Glomerular visceral epithelial cell (primary cell): ENCODE measurements at regions not wholly inside any gene's neighbourhood (a gene's known extent, or its start where the extent isn't known, plus 50 kb on each side); places are given as distances from the start of the nearest gene placed in this dataset.

Source experiments
- DNase-seq: peaks from one replicate; pipeline ENCODE4 v3.0.0-alpha.2; 2016; ENCODE audit errors: extremely low spot score

DNA sequence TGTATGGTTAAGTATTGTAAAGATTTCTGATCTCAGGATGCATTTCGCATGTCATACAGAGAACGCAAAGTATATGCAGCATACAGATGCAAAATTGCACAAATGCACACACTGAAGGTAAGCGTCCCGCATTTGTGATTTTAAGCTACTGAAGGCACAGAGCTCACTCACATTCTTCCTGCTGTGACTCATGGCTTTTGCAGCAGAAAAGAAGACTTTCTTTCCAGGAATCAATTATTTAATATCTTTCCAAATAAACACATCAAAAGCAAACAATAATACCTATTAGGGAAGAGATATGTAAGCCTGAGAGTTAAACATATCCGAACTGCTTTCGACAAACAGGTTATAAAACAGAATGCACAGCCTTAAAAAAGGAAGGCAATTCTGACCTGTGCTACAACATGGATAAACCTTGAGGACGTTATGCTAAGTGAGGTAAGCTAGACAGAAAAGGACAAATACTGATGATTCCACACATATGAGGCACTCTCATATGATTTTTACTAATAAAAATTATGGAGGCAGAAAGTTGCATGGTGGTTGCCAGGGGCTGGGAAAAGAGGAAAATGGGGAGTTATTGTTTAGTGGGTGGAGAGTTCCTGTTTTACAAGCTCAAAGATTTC lies 109.0 kb downstream of the TFAP2A start:
- no peak for DNase-seq

DNA sequence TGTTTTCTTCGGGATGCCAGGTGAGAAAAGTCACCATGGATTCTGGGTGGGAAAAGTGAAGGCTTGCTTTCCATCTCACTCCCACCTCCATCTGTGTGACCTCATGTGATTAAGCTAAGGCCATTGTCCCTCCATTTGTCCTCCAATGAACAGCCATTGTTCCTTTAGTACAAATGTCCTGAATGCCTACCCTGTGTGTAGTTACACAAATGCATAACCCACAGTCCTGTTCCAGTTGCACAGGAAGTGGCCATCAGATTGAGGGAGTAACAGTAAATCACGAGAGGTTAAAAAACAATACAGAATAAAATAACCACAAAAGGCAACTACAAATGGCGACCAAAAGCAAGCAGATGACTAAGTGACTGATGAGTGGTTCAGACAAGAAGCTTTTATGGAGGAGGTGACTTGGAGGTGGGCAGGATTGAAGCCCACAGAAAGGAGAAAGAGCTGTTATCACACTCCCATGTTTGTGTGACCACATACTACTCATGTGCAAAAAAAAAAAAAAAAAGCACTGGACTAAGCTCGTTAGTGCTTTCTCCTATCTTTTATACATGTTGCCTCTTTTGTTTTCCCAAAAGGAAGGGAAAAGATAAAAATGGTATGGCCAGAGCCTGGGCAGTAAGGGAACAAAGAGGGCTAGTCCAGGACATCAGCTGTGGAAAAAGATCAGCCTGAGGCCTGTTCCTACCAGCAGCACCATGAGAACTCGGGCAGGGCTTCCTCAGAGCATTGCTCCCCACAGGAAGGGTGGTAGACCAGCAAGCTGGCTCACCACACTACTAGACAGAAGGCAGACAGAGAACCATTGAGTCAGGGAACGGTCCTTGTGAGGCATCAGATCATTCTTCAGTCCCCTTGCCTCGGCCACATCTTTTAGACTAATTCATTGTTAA lies 111.0 kb downstream of the TFAP2A start:
- no peak for DNase-seq

DNA sequence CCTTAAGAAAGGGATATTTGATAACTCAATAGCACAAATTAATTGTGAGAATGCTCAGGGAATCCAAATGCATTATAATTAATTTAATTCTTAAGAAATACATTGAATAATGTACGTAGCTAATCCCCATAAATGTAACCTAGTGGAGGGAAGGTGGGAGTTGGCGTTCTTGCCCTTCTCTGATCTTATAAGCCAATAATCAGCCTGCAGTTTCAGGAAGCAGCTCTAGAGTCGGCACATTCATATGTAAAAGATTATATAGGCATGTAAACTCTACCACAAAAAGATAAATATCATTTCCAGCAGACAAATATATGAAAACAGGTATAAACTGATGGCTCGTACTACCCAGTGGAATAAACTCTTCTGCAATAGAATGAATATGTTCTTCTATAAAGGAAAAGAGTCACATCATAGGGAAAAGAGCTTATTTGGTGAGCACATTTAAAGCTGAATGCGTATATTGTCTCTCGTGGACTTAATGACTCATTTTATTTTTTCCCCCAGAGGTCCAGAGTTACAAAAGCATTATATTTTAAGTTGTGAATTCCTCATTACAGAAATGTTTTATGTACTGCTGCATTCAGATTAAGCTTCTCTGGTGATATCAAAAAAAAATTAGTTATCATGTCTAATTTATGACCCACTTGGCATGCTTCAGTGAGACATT lies 112.2 kb downstream of the TFAP2A start:
- no peak for DNase-seq

DNA sequence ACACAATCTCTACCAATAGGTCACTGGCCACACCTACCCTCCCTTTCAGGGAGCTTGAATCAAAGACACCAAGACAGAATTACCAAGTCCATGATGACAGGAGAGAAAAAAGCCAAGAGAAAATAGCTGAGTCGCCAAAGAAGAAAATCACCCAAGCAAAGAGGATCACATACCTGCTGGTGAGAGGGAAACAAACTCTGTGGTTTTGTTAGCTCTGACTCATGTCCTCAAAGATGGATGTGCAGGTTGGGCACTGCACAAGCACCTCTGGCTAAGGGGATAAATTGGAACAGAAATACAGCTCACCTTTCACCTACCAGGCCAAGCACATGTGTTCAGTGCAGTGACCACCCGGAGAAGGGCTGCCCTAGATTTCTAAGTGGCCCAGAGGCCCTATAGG lies 114.8 kb downstream of the TFAP2A start:
- peak; percentile 70 for DNase-seq

DNA sequence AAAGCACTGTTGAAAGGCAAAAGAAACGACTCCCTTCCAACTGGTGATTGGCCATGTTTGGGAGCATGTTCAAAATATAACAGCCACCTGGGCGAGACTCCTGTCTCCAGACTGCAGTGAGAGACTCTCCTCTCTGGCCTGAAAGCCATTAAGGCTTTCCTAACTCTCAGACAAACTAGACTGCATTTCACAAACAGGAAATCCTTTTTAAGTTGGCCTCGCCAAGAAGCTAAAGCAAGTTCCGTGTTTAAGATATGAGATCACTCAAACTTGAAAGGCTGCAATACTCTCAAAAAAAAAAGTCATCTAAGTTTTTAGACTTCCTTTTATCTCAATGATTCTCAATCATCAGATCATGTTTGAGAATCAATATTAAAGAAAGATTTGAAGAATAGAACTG lies 117.0 kb downstream of the TFAP2A start:
- no peak for DNase-seq

DNA sequence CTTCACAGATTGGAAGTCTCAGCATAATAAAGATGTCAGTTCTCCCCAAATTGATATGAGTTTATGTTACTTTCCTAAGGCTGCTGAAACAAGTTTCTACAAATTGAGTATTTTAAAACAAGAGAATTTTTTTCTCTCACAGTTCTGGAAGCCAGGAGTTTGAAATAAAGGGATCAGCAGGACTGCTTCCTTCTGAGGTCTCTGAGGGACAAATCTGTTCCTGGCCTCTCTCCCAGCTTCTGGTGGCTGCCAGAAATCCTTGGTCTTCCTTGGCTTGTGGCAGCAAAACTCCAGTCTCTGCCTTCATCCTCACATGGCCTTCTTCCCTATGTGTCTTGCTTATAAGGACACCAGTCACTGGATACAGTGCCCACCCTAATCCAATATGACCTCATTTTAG lies 136.1 kb downstream of the TFAP2A start:
- DNase-seq, result no peak

DNA sequence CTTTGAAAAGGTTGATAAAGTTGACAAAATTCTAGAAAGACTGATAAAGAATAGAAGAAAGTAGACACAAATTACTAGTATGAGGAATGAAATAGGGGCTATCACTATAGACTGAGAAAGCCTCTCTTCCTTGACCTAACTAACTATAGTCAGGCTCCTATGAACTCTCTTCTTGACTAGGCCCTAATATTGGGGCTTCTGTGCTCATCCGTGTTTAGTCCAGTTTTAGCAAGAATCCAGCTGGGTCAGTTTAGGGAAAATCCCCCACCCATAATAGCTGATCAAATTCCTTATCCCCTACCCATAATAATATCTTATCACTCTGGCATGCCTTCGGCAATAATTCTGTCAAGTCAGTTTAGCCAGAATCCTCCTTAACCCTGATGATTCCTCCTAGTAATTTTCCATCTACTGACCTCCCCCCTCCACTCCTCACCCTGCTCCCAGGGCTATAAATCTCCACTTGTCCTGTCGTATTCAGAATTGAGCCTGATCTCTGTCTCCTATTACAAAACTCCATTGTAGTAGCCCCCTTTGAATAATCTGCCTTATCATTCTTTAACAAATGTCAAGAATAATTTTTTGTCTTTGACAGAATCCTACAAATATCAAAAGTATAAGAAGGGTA lies 138.1 kb downstream of the TFAP2A start:
- no peak for DNase-seq

DNA sequence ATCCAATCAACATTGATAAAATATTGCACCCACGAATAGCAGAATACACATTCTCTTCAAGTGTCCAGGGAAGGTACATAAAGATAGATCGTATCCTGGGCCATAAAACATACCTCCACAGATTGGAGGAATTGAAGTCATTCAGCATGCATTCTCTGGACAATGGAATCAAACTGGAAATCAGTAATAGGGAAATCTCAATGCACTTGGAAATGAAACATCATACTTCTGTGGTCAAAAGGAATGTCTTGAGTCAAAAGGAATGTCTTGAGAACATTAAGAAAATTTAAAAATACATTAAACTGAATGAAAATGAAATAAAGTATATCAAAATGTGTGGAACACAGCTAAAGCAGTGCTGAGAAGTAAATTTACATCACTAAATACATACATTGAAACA lies 138.8 kb downstream of the TFAP2A start:
- DNase-seq, result peak; percentile 56

DNA sequence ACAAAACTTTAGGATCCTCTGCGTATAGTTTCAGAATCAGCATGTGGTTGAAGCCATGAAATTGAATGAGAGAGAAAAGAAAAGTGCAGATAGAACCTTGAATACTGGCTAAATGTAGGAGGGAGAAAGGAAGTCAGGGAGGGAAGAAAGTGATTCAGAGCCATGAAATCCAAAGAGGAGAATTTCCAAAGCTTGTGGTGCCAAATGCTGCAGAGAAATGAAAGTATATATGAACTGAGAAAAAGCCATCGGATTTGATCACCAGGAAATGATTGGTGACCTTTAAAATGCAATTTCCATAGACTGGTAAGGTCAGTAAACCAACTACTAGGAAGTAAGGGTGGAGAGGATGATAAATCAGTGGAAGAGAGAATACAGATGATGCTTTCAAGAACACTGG lies 142.3 kb downstream of the TFAP2A start:
- DNase-seq, result peak; percentile 7

DNA sequence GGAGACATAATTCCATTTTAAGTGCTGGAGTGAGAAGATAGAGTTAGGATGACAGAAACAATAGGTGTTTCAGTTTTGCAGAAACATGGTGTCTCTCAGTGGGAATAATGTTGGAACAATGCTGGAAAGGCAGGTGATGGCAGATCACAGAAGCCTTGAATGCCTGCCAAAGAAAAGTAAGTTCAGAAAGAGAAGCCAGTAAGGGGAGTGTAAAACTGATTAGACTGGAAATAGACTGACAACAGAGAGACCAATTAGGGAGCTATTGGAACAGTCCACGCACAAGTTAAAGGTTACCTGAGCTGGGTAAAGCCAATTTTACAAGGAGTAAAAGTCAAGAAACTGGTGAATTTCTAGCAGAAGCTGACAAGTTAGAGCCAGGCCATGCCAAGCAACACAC lies 142.9 kb downstream of the TFAP2A start:
- no peak for DNase-seq

DNA sequence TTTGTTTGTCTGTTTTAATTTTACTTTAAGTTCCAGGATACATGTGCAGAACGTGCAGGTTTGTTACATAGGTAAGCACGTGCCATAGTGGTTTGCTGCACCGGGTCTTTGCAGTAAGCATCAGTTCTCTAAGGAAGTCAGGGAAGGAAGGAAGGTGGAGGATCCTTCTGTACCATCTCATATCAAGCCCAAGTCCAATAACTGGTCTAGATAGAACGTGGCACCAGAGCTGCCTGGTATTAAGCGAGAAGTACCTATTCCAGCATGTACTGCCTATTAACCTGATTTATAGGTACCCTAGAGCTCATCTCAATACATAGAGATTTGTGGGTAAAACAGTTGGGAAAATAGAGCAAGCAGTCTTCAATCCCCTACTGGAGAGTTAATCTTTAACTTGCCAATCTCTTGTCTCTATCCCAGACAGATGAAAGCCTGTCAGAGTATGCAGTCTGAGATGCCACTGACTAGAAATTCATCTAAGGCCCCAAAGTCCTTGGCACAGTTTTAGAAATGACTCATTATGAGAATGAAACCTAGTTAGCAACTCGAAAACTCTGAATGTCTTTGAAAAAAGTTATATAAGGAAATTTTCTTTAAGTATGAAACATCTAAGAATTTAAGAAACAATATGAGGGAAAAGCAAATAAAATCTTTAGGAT lies 144.9 kb downstream of the TFAP2A start:
- DNase-seq, result peak; percentile 82

DNA sequence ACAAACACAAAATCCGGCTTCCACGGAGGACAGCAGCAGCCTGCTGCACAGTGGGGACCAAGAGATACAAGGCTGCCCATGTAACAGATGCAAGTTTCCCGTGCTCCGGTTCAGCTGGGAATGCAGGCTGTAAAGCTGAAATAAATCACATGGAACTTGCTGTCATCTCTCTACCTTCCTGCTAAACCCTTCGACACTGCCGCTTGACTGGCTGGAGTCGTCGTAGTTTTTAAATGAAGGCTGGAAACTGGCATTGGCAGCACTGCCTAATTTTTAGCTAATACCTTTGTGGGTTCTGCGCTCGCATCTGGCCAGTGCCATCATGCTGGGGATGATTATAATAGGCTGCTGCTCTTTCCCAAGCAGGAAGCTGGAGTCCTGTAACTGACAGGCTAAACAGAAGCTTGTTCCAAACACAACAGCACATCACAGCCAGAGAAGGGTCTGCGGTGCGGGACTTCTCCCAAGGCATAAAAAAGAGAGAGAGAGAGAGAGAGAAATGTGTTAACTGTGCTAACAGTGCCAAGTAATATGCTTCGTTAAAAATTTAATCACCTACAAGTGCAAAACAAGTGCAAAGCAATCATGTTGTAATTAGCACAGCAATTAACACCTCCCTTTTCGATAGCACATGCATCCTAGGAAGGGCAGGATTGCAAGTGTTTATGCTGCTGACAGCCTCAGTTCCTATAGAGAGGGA lies 146.1 kb downstream of the TFAP2A start:
- DNase-seq, result no peak

DNA sequence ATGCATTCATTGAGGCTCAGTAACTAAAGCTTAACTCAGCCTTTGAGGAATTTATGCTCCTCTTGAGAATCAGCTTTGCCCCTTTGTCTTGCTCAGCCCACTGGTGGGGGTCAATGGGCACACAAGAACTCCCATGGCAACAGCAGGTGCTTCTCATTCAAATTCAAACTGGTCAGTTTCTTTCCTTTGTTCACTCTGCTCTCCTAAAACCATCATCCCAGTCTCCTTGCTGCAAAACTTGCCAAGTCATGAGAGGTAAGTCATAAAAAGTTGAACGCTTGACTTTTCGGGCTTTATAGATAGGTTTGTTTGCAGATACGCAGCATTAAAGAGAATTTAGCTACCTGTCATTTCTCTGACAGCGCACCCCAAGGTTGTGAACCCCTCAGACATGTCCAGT lies 146.8 kb downstream of the TFAP2A start:
- no peak for DNase-seq

DNA sequence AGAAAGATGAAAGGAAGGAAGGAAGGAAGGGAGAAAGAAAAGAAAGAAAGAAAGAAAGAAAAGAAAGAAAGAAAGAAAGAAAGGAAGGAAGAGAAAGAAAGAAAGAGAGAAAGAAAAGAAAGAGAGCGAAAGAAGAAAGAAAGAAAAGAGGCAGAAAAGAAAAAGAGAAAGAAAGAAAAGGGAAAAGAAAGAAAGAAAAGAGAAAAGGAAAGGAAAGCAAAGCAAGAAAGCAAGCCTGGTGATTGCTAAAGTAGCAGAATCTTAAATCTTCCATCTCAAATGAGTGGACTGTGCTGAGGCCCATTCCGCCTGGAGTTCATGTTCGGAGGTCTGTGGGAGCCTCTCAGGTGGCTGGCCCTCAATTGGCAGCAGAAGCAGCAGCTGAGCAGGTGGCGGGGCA lies 148.4 kb downstream of the TFAP2A start:
- no peak for DNase-seq

DNA sequence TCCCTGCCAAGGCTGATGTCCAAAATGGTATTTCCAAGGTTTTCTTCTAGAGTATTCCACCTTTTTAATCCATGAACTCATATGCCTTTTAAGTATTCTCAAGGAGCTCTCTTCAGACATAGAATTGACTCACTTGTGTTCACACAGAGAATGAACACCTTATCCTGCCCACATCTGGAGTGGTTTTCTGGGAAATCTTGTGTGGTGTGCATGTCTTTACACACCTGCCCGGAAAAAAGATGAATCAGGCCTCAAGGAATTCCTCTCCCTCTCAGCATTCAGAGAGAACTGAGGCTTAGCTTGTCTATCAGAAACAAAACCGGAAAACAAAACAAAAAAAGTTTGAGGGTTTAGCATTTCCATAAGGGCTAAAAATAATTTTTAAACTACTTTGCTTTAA lies 148.8 kb downstream of the TFAP2A start:
- no peak for DNase-seq

DNA sequence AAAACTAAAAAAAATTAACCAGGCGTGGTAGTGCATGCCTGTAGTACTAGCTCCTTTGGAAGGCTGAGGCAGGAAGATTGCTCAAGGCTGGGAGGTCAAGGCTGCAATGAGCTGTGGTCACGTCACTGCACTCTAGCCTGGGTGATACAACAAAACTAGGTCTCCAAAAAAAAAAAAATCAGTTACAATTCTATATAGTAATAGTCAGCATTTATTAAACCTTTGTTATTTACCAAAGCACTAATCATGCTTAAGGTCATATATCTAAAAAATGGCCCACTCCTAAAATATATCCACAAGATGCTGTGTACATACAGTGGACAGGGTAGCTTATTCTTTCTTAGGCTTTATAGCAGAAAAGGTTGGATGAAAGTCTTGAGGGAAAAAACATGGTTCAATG lies 152.4 kb downstream of the TFAP2A start:
- no peak for DNase-seq

DNA sequence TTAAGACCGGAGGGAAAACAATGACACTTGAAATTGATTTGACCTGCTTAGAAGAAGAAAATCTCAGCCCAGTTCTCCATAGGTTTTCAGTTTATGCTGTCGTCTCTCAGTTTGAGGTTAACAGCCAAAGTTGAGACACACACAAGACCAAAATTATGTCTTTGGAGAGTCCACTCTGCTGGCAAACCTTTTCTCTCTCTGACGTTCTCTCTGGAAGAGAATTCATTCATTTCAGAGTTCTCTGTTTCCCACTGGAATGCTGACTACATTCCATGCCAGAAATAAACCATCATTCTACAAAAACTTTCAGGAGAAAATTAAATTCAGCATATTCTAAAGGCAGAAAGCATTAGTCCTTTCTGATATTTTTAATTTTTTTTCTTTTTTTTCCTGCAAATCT lies 155.2 kb downstream of the TFAP2A start:
- no peak for DNase-seq

DNA sequence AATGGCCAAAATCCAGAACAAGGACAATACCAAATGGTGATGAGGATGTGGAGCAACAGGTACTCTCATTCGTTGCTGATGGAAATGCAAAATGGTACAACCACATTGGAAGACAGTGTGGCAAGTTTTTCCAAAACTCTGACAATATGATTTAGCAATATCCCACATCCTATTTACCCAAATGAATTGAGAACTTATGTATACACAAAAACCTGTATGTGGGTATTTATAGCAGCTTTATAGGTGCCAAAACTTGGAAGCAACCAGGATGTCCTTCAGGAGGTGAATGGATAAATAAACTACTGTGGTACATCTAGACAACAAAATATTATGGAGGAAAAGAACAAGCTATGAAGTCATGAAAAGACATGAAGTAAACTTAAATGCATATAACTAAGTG lies 156.5 kb downstream of the TFAP2A start:
- no peak for DNase-seq

DNA sequence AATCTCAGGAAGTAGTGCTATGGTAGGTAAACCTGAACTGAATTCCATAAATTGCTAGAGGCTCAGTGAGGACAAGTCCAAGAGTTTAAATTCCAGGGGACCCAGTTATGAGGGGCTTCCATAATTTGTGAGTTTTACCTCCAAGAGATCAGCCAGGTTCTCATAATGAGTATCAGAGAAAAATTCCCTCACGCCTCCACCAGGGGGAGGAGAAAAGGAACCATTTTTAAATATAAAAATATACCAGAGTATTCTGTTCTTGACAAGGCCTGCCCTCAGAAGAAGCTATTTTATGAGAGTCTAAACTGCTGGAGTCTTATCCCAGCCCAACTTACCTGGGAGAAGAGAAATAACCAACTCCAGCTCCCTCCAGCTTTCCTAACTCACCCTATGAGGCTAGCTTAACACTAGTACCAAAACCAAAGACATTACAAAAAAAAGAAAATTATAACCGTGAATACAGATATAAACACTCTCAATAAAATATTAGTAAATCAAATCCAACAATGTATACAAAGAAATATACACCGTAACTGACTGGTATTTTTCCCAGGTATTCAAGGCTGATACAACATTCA lies 158.7 kb downstream of the TFAP2A start:
- no peak for DNase-seq

DNA sequence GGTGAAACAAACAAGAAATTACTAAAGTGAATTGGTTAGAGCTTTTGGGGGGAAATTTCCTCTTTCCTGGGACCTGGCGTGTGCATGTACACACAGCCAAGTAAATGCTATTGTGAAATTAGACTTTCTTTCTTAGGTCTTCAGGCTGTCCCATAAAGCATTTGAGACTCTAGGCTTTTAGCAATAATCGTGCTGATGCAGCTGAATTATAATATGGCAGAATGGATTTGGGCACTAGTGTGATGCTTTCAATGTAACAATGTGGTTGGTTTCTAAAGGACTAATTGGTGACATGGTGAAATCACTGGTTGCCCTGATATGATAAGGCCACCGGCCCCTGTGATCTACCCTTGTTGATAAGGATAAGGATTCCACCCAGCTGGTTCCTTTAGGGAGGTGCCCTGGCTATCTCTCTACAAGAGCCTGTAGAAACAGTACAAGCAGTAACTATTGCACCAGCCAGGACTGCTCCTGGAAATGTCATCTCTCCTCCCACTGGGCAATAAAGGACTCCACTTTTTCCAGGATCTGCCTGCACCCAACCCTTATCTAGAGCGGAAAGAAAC lies 164.1 kb downstream of the TFAP2A start:
- no peak for DNase-seq
